ENCODE measurements at regions not wholly inside any gene's neighbourhood (a gene's known extent, or its start where the extent isn't known, plus 50 kb on each side); places are given as distances from the start of the nearest gene placed in this dataset.

- H3K27ac ChIP-seq = no peak overlapping the region
- H3K4me2 ChIP-seq = no peak overlapping the region
- no peaks in the 10 kb centered on the region for H3K79me2 ChIP-seq (ENCODE audit: low read depth)
- no peaks in the 10 kb centered on the region for H3K36me3 ChIP-seq (ENCODE audit: low read depth)
- H3K27me3 ChIP-seq (ENCODE audit: insufficient read depth, low read depth) = peaks cover 95% of the 10 kb centered on the region
- no peaks in the 10 kb centered on the region; the same call in 1 of the 2 replicates for H3K9me2 ChIP-seq (ENCODE audit: insufficient read depth)
- H2AFZ ChIP-seq = no peak overlapping the region
- H3F3A ChIP-seq (ENCODE audit: insufficient read depth, low read depth) = no peaks in the 10 kb centered on the region
- no peak for DNase-seq
- POLR2A ChIA-PET (ENCODE audit: unreplicated experiment) = no interaction called here
- no peaks in the 10 kb centered on the region for H3K9me3 ChIP-seq (ENCODE audit: insufficient read depth, low read depth)
- CTCF ChIA-PET = no interaction called here
- H3K4me3 ChIP-seq = no peak overlapping the region
- no TSS peak for BruUV-seq (replicated peaks)
- TF ChIP-seq EZH2 (IDR thresholded peaks at IDR 0.05; ENCODE audit: low read depth) = no peak
- no peak for TF ChIP-seq CTCF (conservative IDR thresholded peaks at IDR 0.05)
- H4K20me1 ChIP-seq (ENCODE audit: insufficient read depth) = peaks cover 3% of the 10 kb centered on the region; the same call in 1 of the 2 replicates
- H3K4me1 ChIP-seq (replicated peaks; ENCODE audit: insufficient read depth) = no peaks in the 10 kb centered on the region
- intact Hi-C loops (cut with micrococcal nuclease; ENCODE audit: unreplicated experiment) = no loop called here
Measured at GRCh38 chr14:76599559-76600287, 161.5 kb upstream of the VASH1 start.

DNA sequence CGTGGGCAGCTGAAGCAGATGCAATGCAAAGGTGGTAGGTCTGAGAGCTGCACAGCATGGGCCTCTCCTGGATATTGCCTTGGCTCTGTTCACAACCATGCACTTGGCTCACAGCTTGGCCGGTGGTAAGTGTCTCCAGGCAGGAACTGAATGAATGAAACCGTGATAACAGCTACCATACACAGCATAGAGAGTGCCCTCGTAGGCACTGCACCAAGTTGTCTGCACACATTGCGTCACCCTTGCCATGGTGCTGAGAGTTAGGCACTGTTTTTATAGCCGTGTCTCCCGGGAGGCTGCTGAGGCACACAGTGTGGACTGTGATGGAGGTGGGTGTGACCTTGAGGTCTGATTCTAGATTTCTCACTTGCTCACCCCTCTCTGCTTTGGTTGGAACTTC, 157.6 kb upstream of the VASH1 start:
- H3K9me2 ChIP-seq (ENCODE audit: insufficient read depth) = no peaks in the 10 kb centered on the region
- peaks cover 93% of the 10 kb centered on the region for H3K27me3 ChIP-seq (ENCODE audit: insufficient read depth, low read depth)
- no peaks in the 10 kb centered on the region for H3K4me1 ChIP-seq (replicated peaks; ENCODE audit: insufficient read depth)
- no peaks in the 10 kb centered on the region for H3K36me3 ChIP-seq (ENCODE audit: low read depth)
- H3K4me2 ChIP-seq = no peak overlapping the region
- DNase-seq = no peak
- no peak overlapping the region for H2AFZ ChIP-seq
- H3K4me3 ChIP-seq = no peak overlapping the region
- peaks cover 3% of the 10 kb centered on the region; the same call in 1 of the 2 replicates for H4K20me1 ChIP-seq (ENCODE audit: insufficient read depth)
- TF ChIP-seq EZH2 (IDR thresholded peaks at IDR 0.05; ENCODE audit: low read depth) = no peak
- TF ChIP-seq CTCF (conservative IDR thresholded peaks at IDR 0.05) = no peak
- no TSS peak for BruUV-seq (replicated peaks)
- intact Hi-C loops (cut with micrococcal nuclease; ENCODE audit: unreplicated experiment) = no loop called here
- H3F3A ChIP-seq (ENCODE audit: insufficient read depth, low read depth) = no peaks in the 10 kb centered on the region
- no peaks in the 10 kb centered on the region for H3K9me3 ChIP-seq (ENCODE audit: insufficient read depth, low read depth)
- POLR2A ChIA-PET (ENCODE audit: unreplicated experiment) = no interaction called here
- no peaks in the 10 kb centered on the region for H3K79me2 ChIP-seq (ENCODE audit: low read depth)
- CTCF ChIA-PET = no interaction called here
- H3K27ac ChIP-seq = no peak overlapping the region

DNA sequence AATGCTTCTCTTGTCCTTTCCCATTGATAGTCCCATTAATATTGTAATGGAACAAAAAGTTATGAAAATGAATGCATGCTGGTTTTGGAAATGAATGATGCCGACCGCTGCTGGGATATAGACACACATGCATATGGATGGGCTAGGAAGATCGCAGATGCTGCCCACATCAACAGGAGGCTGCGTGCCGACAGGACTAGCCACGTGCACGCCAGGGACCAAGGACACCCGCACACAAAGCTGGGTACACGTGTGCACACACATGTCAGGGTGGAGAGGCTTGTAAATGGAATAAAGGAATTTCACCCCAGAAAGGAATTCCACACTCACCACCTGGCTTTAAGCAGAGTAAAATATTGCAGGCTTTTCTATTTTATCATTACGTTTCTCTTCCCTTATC, 153.8 kb upstream of the VASH1 start:
- ChIA-PET POLR2A (ENCODE audit: unreplicated experiment) (no interaction called here), CTCF (no interaction called here)
- Histone ChIP-seq H3K27me3 (ENCODE audit: insufficient read depth, low read depth) (peaks cover 86% of the 10 kb centered on the region), H3K4me1 (replicated peaks; ENCODE audit: insufficient read depth) (no peaks in the 10 kb centered on the region), H3K9me2 (ENCODE audit: insufficient read depth) (no peaks in the 10 kb centered on the region), H4K20me1 (ENCODE audit: insufficient read depth) (no peaks in the 10 kb centered on the region), H3K79me2 (ENCODE audit: low read depth) (no peaks in the 10 kb centered on the region), H3F3A (ENCODE audit: insufficient read depth, low read depth) (no peaks in the 10 kb centered on the region), H3K4me2 (no peak overlapping the region), H3K9me3 (ENCODE audit: insufficient read depth, low read depth) (no peaks in the 10 kb centered on the region), H3K4me3 (no peak overlapping the region), H3K36me3 (ENCODE audit: low read depth) (no peaks in the 10 kb centered on the region), H2AFZ (no peak overlapping the region), H3K27ac (no peak overlapping the region)
- intact Hi-C loops (cut with micrococcal nuclease; ENCODE audit: unreplicated experiment) = no loop called here
- no peak for DNase-seq
- no TSS peak for BruUV-seq (replicated peaks)
- TF ChIP-seq CTCF (conservative IDR thresholded peaks at IDR 0.05) = no peak
- no peak for TF ChIP-seq EZH2 (IDR thresholded peaks at IDR 0.05; ENCODE audit: low read depth)

All from PC-9 (cell line).